HCT116 (cell line): ENCODE measurements at regions not wholly inside any gene's neighbourhood (a gene's known extent, or its start where the extent isn't known, plus 50 kb on each side); places are given as distances from the start of the nearest gene placed in this dataset.

Source experiments
- ATAC-seq: fragments of 200-7000 bp; cut with Tn5 transposase; 2 replicates; pipeline ENCODE4 v1.9.1; 2020; ENCODE audit warnings: mild to moderate bottlenecking, moderate library complexity
- BruUV-seq: library from RNA; stranded (reverse); fragments of 400-500 nt; replicated peaks from 2 replicates; lab custom pipeline; 2021; lab: Mats Ljungman, UMichigan
- CTCF ChIA-PET: fragments of 300-600 bp; sonication (Branson Sonifier 250); formaldehyde crosslinking; loops from one replicate; lab custom pipeline; 2021; ENCODE audit warnings: antibody characterized with exemption; lab: Charles Lee
- POLR2A ChIA-PET: fragments of 300-600, 350-600 bp; sonication (Branson Sonifier 250); formaldehyde crosslinking; loops from one replicate; lab custom pipeline; 2021; ENCODE audit warnings: antibody characterized with exemption; lab: Charles Lee
- RAD21 ChIA-PET, 2 experiments: fragments of 300-600 bp; sonication (Branson Sonifier 250); formaldehyde crosslinking; loops; one replicate each; lab custom pipeline; 2023; ENCODE audit warnings: low total read pairs in 2 of 2; ENCODE audit not compliant: uncharacterized antibody in 2 of 2, unreplicated experiment in 2 of 2, low non-redundant PET in 1 of 2; lab: Charles Lee
- DNase-seq: peaks from one replicate; pipeline ENCODE4 v3.0.0-alpha.2; 2010; ENCODE audit warnings: low read depth, low spot score
- H2AFZ ChIP-seq: fragments of 200-600 bp; shearing (Covaris generic), sonication (generic); 2 replicates; pipeline ENCODE4 v1.6.1; 2017; ENCODE audit warnings: low read depth, mixed run types, mixed read lengths, antibody characterized with exemption, low read length; ENCODE audit not compliant: poor library complexity, severe bottlenecking
- H3K27ac ChIP-seq: 2 replicates; pipeline ENCODE4 v1.5.1; 2012; ENCODE audit warnings: low read depth, low read length
- H3K27me3 ChIP-seq: fragments of 200-600 bp; sonication (generic); 2 replicates; pipeline ENCODE4 v1.6.1; 2016; ENCODE audit warnings: mixed run types, low read length, mixed read lengths; ENCODE audit not compliant: insufficient read depth
- H3K36me3 ChIP-seq, 2 experiments: fragments of 200-500 bp in 1 of 2; fragments of 200-600 bp in 1 of 2; sonication (Bioruptor generic) in 1 of 2; sonication (generic) in 1 of 2; 2 replicates each; pipeline versions ENCODE4 v1.5.1 to v1.6.1; 2014 to 2016; ENCODE audit warnings: low read length in 2 of 2, inconsistent platforms in 1 of 2, mixed read lengths in 1 of 2, mixed run types in 1 of 2; ENCODE audit not compliant: insufficient read depth in 2 of 2, control insufficient read depth in 1 of 2
- H3K4me1 ChIP-seq, 2 experiments: fragments of 200-600 bp in 1 of 2; sonication (generic) in 1 of 2; 2 replicates each; pipeline versions ENCODE4 v1.5.1 to v1.6.1; 2012 to 2017; ENCODE audit warnings: low read length in 2 of 2, inconsistent platforms in 1 of 2, mild to moderate bottlenecking in 1 of 2, mixed read lengths in 1 of 2, mixed run types in 1 of 2, moderate library complexity in 1 of 2; ENCODE audit not compliant: insufficient read depth in 2 of 2, control insufficient read depth in 1 of 2
- H3K4me2 ChIP-seq: fragments of 200-600 bp; sonication (generic); 2 replicates; pipeline ENCODE4 v1.6.1; 2017; ENCODE audit warnings: mixed run types, low read length, mixed read lengths
- H3K4me3 ChIP-seq, 2 experiments: fragments of 200-600 bp in 1 of 2; sonication (generic) in 1 of 2; replicated peaks in 1 of 2; 2 replicates each; pipeline ENCODE4 v1.5.1; 2011 to 2016; ENCODE audit warnings: low read length in 2 of 2, control low read depth in 1 of 2, low read depth in 1 of 2, mild to moderate bottlenecking in 1 of 2, mixed read lengths in 1 of 2, mixed run types in 1 of 2
- H3K79me2 ChIP-seq: fragments of 200-600 bp; sonication (generic); 2 replicates; pipeline ENCODE4 v1.6.1; 2017; ENCODE audit warnings: mild to moderate bottlenecking, mixed run types, low read length, moderate library complexity, mixed read lengths; ENCODE audit not compliant: insufficient read depth
- H3K9ac ChIP-seq: fragments of 200-600 bp; sonication (generic); 2 replicates; pipeline ENCODE4 v1.6.1; 2016; ENCODE audit warnings: low read length, mixed read lengths
- H3K9me2 ChIP-seq: fragments of 200-600 bp; sonication (generic), shearing (Covaris generic); 2 replicates; pipeline ENCODE4 v1.6.1; 2017; ENCODE audit warnings: mixed run types, mild to moderate bottlenecking, moderate library complexity; ENCODE audit not compliant: insufficient read depth
- H3K9me3 ChIP-seq, 2 experiments: fragments of 200-500 bp in 1 of 2; fragments of 200-600 bp in 1 of 2; sonication (Bioruptor generic) in 1 of 2; sonication (generic) in 1 of 2; 2 replicates each; pipeline ENCODE4 v1.6.1; 2014 to 2017; ENCODE audit warnings: low read length in 2 of 2, mixed read lengths in 2 of 2, inconsistent platforms in 1 of 2, low read depth in 1 of 2, mild to moderate bottlenecking in 1 of 2, mixed run types in 1 of 2, moderate library complexity in 1 of 2; ENCODE audit not compliant: control insufficient read depth in 1 of 2, insufficient read depth in 1 of 2
- H4K20me1 ChIP-seq: fragments of 200-600 bp; sonication (generic), shearing (Covaris generic); 2 replicates; pipeline ENCODE4 v1.6.1; 2017; ENCODE audit warnings: mixed run types, mild to moderate bottlenecking, moderate library complexity; ENCODE audit not compliant: insufficient read depth
- ATF3 ChIP-seq: IDR thresholded peaks from 2 replicates; pipeline ENCODE4 v1.6.1; 2012
- CBX3 ChIP-seq: IDR thresholded peaks from 2 replicates; pipeline ENCODE4 v1.6.1; 2012; ENCODE audit warnings: low read depth
- CEBPB ChIP-seq: IDR thresholded peaks from 2 replicates; pipeline ENCODE4 v1.6.1; 2012; ENCODE audit warnings: low read depth
- CTCF ChIP-seq, 3 experiments: fragments of 200-600 bp in 1 of 3; sonication (generic) in 1 of 3; IDR thresholded peaks in 2 of 3; conservative IDR thresholded peaks in 1 of 3; 2 replicates each; pipeline ENCODE4 v1.5.1; 2012 to 2017; ENCODE audit warnings: low read depth in 2 of 3, low read length in 2 of 3, antibody characterized with exemption in 1 of 3, borderline replicate concordance in 1 of 3, control low read depth in 1 of 3, mild to moderate bottlenecking in 1 of 3, mixed read lengths in 1 of 3, mixed run types in 1 of 3, moderate library complexity in 1 of 3; ENCODE audit not compliant: insufficient read depth in 1 of 3
- EGR1 ChIP-seq: IDR thresholded peaks from 2 replicates; pipeline ENCODE4 v1.6.1; 2012; ENCODE audit warnings: low read depth
- ELF1 ChIP-seq: IDR thresholded peaks from 2 replicates; pipeline ENCODE4 v1.6.1; 2012; ENCODE audit warnings: low read depth, borderline replicate concordance
- EZH2 ChIP-seq: fragments of 200-600 bp; sonication (generic); IDR thresholded peaks from 2 replicates; pipeline ENCODE4 v1.6.1; 2017; ENCODE audit warnings: antibody characterized with exemption, mixed run types
- EZH2phosphoT487 ChIP-seq: fragments of 200-600 bp; IDR thresholded peaks from 2 replicates; pipeline ENCODE4 v1.6.1; 2018; ENCODE audit warnings: antibody characterized with exemption, borderline replicate concordance
- FOSL1 ChIP-seq: IDR thresholded peaks from 2 replicates; pipeline ENCODE4 v1.6.1; 2012; ENCODE audit warnings: low read depth
- JUND ChIP-seq: IDR thresholded peaks from 2 replicates; pipeline ENCODE4 v1.6.1; 2012
- POLR2A ChIP-seq: IDR thresholded peaks from 2 replicates; pipeline ENCODE4 v1.7.0; 2011; ENCODE audit warnings: borderline replicate concordance; ENCODE audit not compliant: insufficient read depth, insufficient read length; ENCODE audit errors: extremely low read depth
- POLR2AphosphoS5 ChIP-seq: IDR thresholded peaks from 2 replicates; pipeline ENCODE4 v1.6.1; 2011; ENCODE audit warnings: mild to moderate bottlenecking, low read depth, low read length, moderate library complexity
- RAD21 ChIP-seq: IDR thresholded peaks from 2 replicates; pipeline ENCODE4 v1.6.1; 2012; ENCODE audit warnings: low read depth, mild to moderate bottlenecking
- REST ChIP-seq: IDR thresholded peaks from 2 replicates; pipeline ENCODE4 v1.6.1; 2012; ENCODE audit warnings: low read depth
- SIN3A ChIP-seq: IDR thresholded peaks from 2 replicates; pipeline ENCODE4 v1.6.1; 2012; ENCODE audit warnings: low read depth
- SRF ChIP-seq: IDR thresholded peaks from 2 replicates; pipeline ENCODE4 v1.6.1; 2012; ENCODE audit warnings: low read depth
- TCF7L2 ChIP-seq: IDR thresholded peaks from 2 replicates; pipeline ENCODE4 v1.7.0; 2011; ENCODE audit warnings: borderline replicate concordance, inconsistent platforms; ENCODE audit not compliant: insufficient read depth, insufficient read length; ENCODE audit errors: extremely low read depth
- ZBTB33 ChIP-seq: IDR thresholded peaks from 2 replicates; pipeline ENCODE4 v1.6.1; 2011; ENCODE audit warnings: mild to moderate bottlenecking, low read length, moderate library complexity; ENCODE audit not compliant: insufficient replicate concordance; ENCODE audit errors: extremely low read depth
- ZFX ChIP-seq: fragments of 450-650 bp; IDR thresholded peaks from 2 replicates; pipeline ENCODE4 v1.6.1; 2017
- intact Hi-C: fragments of 100-400 bp; cut with micrococcal nuclease; formaldehyde crosslinking; loops from 2 replicates; pipeline ENCODE4 v1.10.0; 2022

- Histone ChIP-seq H3K4me1 (no peaks in the 10 kb centered on the region), H4K20me1 (no peaks in the 10 kb centered on the region), H3K9ac (no peak overlapping the region), H3K4me2 (no peak overlapping the region), H2AFZ (no peak overlapping the region), H3K36me3 (no peaks in the 10 kb centered on the region), H3K79me2 (no peaks in the 10 kb centered on the region), H3K9me3 (no peaks in the 10 kb centered on the region), H3K4me3 (no peak overlapping the region)
- POLR2A ChIA-PET, result no interaction called here
- DNase-seq (no peak), ATAC-seq (no peak)
- intact Hi-C loops, result no loop called here
- CTCF ChIA-PET, result no interaction called here
- BruUV-seq, result no TSS peak
- TF ChIP-seq CEBPB, result no peak
- no peak for TF ChIP-seq SIN3A
- TF ChIP-seq ELF1, result no peak
- no peak for TF ChIP-seq ATF3
- TF ChIP-seq FOSL1, result no peak
- TF ChIP-seq CBX3, result no peak
- TF ChIP-seq EZH2, result no peak
- TF ChIP-seq JUND, result no peak
- no peak for TF ChIP-seq ZFX
- TF ChIP-seq CTCF (IDR thresholded peaks at IDR 0.05 in 2 of 3, conservative IDR thresholded peaks at IDR 0.05 in 1 of 3; ENCODE audit: borderline replicate concordance in 1 of 3, insufficient read depth in 1 of 3, low read depth in 2 of 3, low read length in 2 of 3), result no peak
- TF ChIP-seq EZH2phosphoT487, result no peak
- TF ChIP-seq SRF, result no peak
- TF ChIP-seq POLR2AphosphoS5, result no peak
- TF ChIP-seq POLR2A, result no peak
- no peak for TF ChIP-seq RAD21
- TF ChIP-seq TCF7L2, result no peak
- TF ChIP-seq ZBTB33, result no peak
- no peak for TF ChIP-seq EGR1
- no peak for TF ChIP-seq REST
- TF ChIP-seq, all 23 proteins: peak for 0
- RAD21 ChIA-PET, result no interaction called here
- no peaks in the 10 kb centered on the region for H3K9me2 ChIP-seq
- no peaks in the 10 kb centered on the region for H3K27me3 ChIP-seq
- no peak overlapping the region for H3K27ac ChIP-seq
These were observed 90.6 kb upstream of the KCTD3 start for GRCh38 chr1:215476541-215476940.
